GM21526 (cell line): ENCODE measurements at regions not wholly inside any gene's neighbourhood (a gene's known extent, or its start where the extent isn't known, plus 50 kb on each side); places are given as distances from the start of the nearest gene placed in this dataset.

Experiments used
- ATAC-seq: cut with Tn5 transposase; IDR thresholded peaks from one replicate; pipeline ENCODE4 v1.9.1; 2021; ENCODE audit warnings: moderate library complexity; ENCODE audit not compliant: unreplicated experiment, low FRiP score

DNA sequence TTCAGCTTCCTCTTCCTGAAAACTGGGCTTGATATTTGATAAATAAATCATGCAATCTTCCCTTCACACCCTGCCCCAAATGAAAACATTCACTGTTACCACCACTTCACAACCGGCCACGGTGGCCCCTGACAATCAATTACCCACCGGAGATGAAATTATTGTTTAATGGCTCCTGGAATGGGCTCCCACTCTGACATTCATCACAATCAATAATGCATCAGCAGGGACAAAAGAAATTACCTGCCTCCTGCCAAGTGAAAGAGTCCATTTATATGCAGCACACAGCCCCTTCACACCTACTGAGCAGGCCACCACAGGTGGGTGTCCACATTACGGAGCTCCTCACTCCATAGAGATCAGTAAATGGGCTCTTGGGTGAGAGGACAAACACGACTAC lies 193.5 kb upstream of the SNX19 start:
- ATAC-seq = no peak

GRCh38 chr11:131111775-131112174 lies 195.5 kb upstream of the SNX19 start:
- no peak for ATAC-seq

- ATAC-seq = no peak
These were observed 202.0 kb upstream of the SNX19 start for GRCh38 chr11:131118247-131118646.

DNA sequence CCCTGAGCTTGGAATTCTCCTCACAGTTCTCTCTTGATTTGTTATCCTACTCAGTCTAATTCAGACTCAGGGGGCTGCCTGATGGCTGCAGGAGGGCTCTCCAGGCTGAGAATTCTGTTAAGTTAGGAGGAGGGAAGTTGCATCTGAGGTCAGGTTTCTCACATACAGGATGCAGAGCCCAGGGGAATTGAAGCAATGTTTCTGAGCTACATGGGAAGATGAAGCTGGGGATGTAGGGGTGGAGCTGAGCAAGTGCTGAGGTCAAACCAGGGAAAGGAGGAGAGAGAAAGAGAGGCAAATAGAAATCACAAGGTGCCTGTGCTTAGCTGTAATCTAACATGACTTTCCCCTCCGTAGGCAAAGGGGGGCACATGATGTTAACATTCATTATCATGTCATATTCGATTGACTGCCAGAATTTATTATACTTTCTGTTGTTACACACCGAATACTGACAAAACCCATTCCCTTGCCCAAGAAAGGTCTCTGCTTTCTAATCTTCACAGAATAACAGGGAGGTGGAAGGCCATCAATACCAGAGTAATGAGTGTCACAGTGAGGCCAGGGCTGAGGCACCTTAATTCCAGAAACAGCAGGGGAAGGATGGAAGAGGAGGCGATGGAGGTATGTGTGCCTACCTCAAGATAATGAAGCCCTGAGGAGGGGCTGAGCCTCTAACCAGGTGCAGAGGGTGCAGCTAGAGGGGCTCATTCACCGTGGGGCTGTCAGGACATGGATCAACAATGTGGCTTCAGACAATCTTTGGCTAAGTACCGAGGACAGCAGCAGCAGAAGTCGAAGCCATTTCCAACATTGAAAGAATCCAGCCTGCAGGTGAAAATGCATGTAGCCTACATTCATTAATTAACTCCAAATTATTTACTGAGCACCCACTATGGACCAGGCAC lies 205.4 kb upstream of the SNX19 start:
- ATAC-seq = no peak

DNA sequence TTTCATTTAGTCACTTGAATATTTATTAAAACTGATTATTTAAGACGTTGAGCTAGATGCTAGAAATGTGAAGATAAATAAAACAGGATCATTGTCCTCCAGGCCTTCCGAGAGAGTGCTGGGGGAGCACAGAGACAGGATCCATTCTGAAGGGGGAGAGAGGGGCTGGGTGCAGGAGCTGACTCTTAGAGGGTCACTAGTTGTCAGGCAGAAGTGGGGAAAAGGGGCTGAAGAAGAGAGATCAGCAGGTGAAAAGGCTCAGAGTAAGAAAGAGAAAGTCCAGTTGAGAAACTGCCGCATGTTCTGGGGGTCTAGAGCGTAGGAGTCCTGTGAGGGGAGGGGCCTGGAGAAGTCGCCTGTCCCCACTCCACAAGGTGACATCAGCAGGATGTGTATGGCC lies 206.2 kb upstream of the SNX19 start:
- no peak for ATAC-seq

DNA sequence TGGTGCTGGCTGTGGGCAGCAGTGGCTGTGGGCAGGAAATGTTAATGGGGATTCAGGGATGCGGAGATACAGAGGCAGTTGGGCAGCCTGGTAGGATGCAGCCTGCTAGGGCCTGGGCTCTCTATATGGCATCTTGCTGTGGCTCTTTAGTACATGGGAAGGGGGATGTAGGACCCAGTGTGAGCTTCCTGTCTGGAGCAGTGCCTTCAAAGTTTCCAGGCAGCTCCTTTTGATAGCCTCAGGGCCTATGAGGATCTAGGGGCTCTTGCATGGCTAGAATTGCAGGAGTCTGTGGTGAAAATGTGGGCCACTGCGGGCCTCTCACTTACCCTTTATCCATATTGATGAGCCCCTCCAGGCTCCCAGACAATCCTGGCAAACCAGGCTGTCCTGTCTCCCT lies 213.2 kb upstream of the SNX19 start:
- no peak for ATAC-seq

- no peak for ATAC-seq
These were observed 219.3 kb upstream of the SNX19 start for GRCh38 chr11:131135611-131136010.

GRCh38 chr11:131136486-131136885 lies 220.2 kb upstream of the SNX19 start:
- ATAC-seq = no peak

- ATAC-seq = no peak
These were observed 220.8 kb upstream of the SNX19 start for GRCh38 chr11:131137046-131137445.

GRCh38 chr11:131138731-131139130 lies 222.5 kb upstream of the SNX19 start:
- ATAC-seq = no peak

DNA sequence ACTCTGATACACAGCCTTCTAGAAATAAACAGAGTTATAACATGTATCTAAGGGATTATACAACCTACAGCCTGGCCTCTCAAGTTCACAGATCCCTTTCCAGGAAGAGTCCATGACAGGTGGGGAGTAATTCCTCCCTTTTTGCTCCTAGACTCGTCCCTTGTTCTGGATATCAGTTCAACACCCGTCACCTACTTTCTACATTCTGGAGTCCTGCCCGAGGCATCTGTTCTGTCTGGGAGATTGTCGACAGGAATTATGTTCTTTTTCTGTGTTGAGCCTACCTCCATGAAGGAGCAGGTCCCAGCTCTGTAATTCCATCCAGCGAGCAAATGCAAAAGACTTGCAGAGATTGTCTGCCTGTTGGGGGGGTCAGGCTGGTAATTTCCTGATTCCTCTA lies 224.6 kb upstream of the NTM start:
- no peak for ATAC-seq

GRCh38 chr11:131146827-131147490 lies 223.5 kb upstream of the NTM start:
- ATAC-seq = no peak

DNA sequence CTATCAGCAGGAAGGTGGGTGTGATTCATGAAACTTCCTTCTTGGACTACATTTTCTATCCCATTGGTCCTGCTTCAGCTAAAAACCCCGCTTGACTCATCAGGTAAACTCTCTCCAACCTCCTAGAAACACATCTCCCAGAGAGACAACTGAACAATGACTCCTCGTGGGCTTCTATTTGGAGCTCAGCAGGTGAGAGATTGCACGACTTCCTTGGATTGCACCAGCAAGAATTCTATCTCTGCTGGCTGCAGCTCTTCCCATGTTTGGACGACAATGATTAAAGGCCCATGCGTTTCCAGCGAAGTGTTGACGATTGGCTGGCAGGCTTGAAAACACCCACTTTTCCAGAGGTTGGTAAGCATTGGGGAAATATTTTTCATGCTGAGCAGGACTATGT lies 216.1 kb upstream of the NTM start:
- no peak for ATAC-seq

- no peak for ATAC-seq
These were observed 212.7 kb upstream of the NTM start for GRCh38 chr11:131157678-131158077.

DNA sequence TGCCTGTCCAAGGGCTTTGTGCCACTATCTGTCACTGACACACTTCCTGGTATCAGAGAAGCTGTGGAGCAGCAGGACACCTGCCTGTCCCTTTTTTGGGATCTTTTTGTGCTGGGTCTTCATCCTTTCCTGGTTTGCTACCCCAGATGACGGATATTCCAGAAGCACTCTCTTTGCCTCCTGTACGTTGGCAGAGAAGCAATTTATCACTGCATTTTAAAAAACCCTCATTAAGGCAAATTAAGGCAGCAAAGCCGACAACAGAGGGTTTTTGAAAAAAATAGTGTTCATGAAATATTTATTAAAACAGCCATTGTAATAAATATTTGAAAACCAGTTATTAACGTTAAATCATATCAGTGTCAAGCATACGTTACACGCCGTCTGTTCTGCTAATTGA lies 209.6 kb upstream of the NTM start:
- no peak for ATAC-seq

DNA sequence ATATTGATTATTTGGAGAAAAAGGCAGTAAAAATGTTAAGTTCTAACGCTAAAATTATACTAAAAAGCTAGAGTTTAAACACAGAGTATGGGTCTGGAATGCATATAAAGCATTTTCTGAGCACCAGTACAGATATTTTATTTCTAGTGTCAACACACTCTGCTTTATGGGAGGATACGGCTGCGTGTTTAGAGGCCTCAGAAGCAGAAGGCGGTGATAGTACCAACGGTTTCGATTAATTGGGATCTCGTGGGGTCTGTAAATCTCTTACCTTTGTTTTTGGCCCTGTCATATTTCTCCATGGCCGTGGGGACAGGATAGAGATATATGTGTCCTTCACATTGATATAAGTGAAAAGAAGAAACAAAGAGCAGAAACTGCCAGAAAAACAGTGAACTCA lies 206.8 kb upstream of the NTM start:
- no peak for ATAC-seq

GRCh38 chr11:131165036-131165435 lies 205.4 kb upstream of the NTM start:
- ATAC-seq = no peak

DNA sequence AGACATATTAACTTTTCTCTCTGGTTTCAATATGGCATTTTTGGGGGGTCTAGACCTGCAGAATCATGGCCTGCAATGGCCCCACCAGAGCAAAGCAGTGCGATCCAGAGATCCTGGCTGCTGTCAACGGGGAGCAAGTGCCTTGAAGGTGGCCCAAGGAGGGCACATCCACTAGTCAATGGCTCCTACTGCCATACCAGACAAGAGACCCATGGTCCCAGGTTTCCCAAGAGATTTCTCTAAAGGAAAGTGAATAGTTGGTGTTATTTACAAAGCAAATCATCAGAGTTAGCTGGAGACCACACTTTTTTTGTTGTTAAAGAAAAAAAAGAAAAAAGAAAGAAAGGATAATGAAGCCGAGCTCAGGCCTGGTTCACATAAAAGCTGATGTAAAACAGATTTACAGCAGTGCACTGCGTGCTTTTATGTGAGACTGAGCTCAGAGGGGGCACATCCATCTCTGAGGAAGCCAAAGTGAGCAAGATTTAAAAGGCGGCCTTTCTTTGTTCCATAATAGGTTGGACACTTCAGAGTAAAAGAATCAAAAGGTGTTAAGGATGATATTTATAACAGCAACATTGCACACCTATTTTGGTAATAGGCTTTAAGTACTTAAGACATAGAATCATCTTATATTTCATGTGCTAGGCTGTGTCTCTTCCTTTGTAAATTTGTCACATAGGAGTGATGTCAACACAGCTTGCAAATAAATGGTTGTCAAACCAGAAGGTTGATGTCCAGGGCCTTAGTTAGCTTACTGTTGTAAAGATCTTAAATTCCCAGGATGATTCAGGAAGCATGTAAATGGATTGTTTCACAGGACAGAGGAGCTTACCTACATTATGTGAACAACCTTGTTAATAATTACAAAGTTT lies 201.3 kb upstream of the NTM start:
- ATAC-seq = no peak

- ATAC-seq = no peak
These were observed 198.4 kb upstream of the NTM start for GRCh38 chr11:131172011-131172410.

DNA sequence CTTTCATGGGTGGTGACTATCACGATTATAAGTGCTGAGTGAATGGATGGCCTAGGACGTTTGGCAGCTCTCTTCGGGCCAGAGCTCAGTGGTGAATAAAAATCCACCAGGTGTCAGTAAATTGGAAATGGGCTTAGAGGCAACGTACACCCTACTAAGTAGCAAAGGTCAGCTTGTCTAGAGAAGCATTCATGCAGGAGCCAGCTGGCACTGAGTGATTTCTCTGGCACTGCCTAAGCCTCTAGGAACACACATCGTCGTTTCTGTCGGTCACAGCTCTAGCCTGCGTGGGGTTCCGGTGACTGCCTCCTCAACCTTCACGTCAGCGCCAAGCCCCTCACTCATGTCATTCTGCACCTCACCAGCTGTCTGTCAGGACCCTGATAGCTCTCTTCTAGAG lies 192.4 kb upstream of the NTM start:
- no peak for ATAC-seq

- ATAC-seq = no peak
These were observed 191.8 kb upstream of the NTM start for GRCh38 chr11:131178596-131178995.
